Endothelial cell of umbilical vein (primary cell): ENCODE measurements at regions not wholly inside any gene's neighbourhood (a gene's known extent, or its start where the extent isn't known, plus 50 kb on each side); places are given as distances from the start of the nearest gene placed in this dataset.

ENCODE experiments used
- EZH2 ChIP-seq: IDR thresholded peaks from 2 replicates; pipeline ENCODE4 v1.6.1; 2012; ENCODE audit warnings: borderline replicate concordance, low read depth, mild to moderate bottlenecking, moderate library complexity, low read length, inconsistent platforms; ENCODE audit not compliant: severe bottlenecking
- JUN ChIP-seq: IDR thresholded peaks from 2 replicates; pipeline ENCODE4 v1.6.1; 2011; ENCODE audit warnings: borderline replicate concordance, low read depth; ENCODE audit not compliant: insufficient read length, insufficient read depth
- MYC ChIP-seq: IDR thresholded peaks from one replicate; pipeline ENCODE4 v1.6.1; 2011; ENCODE audit warnings: mild to moderate bottlenecking, low read depth, low read length
- POLR2A ChIP-seq: IDR thresholded peaks from 2 replicates; pipeline ENCODE4 v1.6.1; 2012; ENCODE audit warnings: low read depth, mild to moderate bottlenecking, control low read depth, low read length
- TF ChIP-seq, protein P1 (sequence below), 2 donors: IDR thresholded peaks; 1 replicate in 1 of 2; 2 replicates in 1 of 2; pipeline ENCODE4 v1.5.1; 2011; ENCODE audit warnings: low read length in 2 of 2, mild to moderate bottlenecking in 2 of 2, moderate library complexity in 2 of 2, control low read depth in 1 of 2, inconsistent platforms in 1 of 2, low read depth in 1 of 2; ENCODE audit not compliant: insufficient read depth in 1 of 2; ENCODE audit errors: extremely low read depth in 1 of 2
- TF ChIP-seq, protein P2 (sequence below): IDR thresholded peaks from 2 replicates; pipeline ENCODE4 v1.6.1; 2011; ENCODE audit not compliant: insufficient read depth, insufficient read length

DNA sequence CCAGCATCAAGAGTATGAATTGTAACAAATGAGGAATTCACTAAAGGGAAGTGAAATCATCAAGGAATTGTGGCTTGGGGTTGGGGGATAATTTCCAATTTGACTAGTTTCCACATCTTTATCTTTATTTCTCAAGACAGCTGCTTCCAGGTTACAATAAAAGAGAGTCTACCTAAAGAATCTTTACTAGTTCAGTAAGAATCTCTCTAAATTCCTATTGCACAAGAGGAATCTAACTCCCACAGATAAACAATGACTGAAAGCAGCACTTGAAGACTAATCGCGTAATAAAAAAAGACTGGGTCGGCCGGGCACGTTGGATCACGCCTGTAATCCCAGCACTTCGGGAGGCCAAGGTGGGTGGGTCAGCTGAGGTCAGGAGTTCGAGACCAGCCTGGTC is 194.4 kb downstream of the KBTBD8 start:
- TF ChIP-seq, protein P1, sequence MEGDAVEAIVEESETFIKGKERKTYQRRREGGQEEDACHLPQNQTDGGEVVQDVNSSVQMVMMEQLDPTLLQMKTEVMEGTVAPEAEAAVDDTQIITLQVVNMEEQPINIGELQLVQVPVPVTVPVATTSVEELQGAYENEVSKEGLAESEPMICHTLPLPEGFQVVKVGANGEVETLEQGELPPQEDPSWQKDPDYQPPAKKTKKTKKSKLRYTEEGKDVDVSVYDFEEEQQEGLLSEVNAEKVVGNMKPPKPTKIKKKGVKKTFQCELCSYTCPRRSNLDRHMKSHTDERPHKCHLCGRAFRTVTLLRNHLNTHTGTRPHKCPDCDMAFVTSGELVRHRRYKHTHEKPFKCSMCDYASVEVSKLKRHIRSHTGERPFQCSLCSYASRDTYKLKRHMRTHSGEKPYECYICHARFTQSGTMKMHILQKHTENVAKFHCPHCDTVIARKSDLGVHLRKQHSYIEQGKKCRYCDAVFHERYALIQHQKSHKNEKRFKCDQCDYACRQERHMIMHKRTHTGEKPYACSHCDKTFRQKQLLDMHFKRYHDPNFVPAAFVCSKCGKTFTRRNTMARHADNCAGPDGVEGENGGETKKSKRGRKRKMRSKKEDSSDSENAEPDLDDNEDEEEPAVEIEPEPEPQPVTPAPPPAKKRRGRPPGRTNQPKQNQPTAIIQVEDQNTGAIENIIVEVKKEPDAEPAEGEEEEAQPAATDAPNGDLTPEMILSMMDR (IDR thresholded peaks at IDR 0.05; ENCODE audit: extremely low read depth in 1 of 2, insufficient read depth in 1 of 2, low read depth in 1 of 2, low read length in 2 of 2), result no peak
- TF ChIP-seq POLR2A (no peak), EZH2 (no peak), JUN (no peak), MYC (no peak)
- TF ChIP-seq, protein P2, sequence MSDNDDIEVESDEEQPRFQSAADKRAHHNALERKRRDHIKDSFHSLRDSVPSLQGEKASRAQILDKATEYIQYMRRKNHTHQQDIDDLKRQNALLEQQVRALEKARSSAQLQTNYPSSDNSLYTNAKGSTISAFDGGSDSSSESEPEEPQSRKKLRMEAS, result no peak
